OCI-M2 (cell line): ENCODE measurements at regions not wholly inside any gene's neighbourhood (a gene's known extent, or its start where the extent isn't known, plus 50 kb on each side); places are given as distances from the start of the nearest gene placed in this dataset.
"Not testable (repeated sequence)": the region's sequence is repeated elsewhere in the genome, so short reads cannot be mapped to it uniquely, and the experiment has no call there.

Experiments used
- DNase-seq: peaks from one replicate; lab custom pipeline; 2025; ENCODE audit not compliant: unreplicated experiment; lab: John Stamatoyannopoulos, UW

- DNase-seq = no peak
Observed at GRCh38 chr16:60199150-60199549, 1465.0 kb upstream of the GOT2 start.

GRCh38 chr16:60181536-60181935, 1447.4 kb upstream of the GOT2 start:
- no peak for DNase-seq

- DNase-seq = no peak
Observed at GRCh38 chr16:60180609-60181008, 1446.5 kb upstream of the GOT2 start.

GRCh38 chr16:60170196-60170595, 1436.1 kb upstream of the GOT2 start:
- DNase-seq = no peak

- no peak for DNase-seq
Observed at GRCh38 chr16:60166111-60166510, 1432.0 kb upstream of the GOT2 start.

GRCh38 chr16:60151987-60152386, 1417.9 kb upstream of the GOT2 start:
- no peak for DNase-seq

- no peak for DNase-seq
Observed at GRCh38 chr16:60150907-60151306, 1416.8 kb upstream of the GOT2 start.

GRCh38 chr16:60143348-60143705, 1409.2 kb upstream of the GOT2 start:
- no peak for DNase-seq

- DNase-seq = no peak
Observed at GRCh38 chr16:60142619-60143347, 1408.7 kb upstream of the GOT2 start.

- no peak for DNase-seq
Observed at GRCh38 chr16:60137891-60138290, 1403.8 kb upstream of the GOT2 start.

GRCh38 chr16:60127196-60127595, 1393.1 kb upstream of the GOT2 start:
- DNase-seq = no peak

GRCh38 chr16:60126115-60126514, 1392.0 kb upstream of the GOT2 start:
- not testable (repeated sequence) for DNase-seq

GRCh38 chr16:60123392-60124023, 1389.4 kb upstream of the GOT2 start:
- DNase-seq = no peak

- no peak for DNase-seq
Observed at GRCh38 chr16:60120586-60120985, 1386.5 kb upstream of the GOT2 start.

GRCh38 chr16:60110531-60110930, 1376.4 kb upstream of the GOT2 start:
- no peak for DNase-seq

- DNase-seq = no peak
Observed at GRCh38 chr16:60107871-60108270, 1373.8 kb upstream of the GOT2 start.

- DNase-seq = no peak
Observed at GRCh38 chr16:60107437-60107836, 1373.3 kb upstream of the GOT2 start.

- DNase-seq = no peak
Observed at GRCh38 chr16:60100371-60100770, 1366.3 kb upstream of the GOT2 start.

GRCh38 chr16:60091529-60091928, 1357.4 kb upstream of the GOT2 start:
- DNase-seq = no peak

- no peak for DNase-seq
Observed at GRCh38 chr16:60091071-60091470, 1357.0 kb upstream of the GOT2 start.

GRCh38 chr16:60087530-60087929, 1353.4 kb upstream of the GOT2 start:
- no peak for DNase-seq

- DNase-seq = not testable (repeated sequence)
Observed at GRCh38 chr16:60078819-60079218, 1344.7 kb upstream of the GOT2 start.

- no peak for DNase-seq
Observed at GRCh38 chr16:60077861-60078260, 1343.7 kb upstream of the GOT2 start.
